ENCODE measurements at regions not wholly inside any gene's neighbourhood (a gene's known extent, or its start where the extent isn't known, plus 50 kb on each side); places are given as distances from the start of the nearest gene placed in this dataset.

- TF ChIP-seq E2F5 (CRISPR knock-in tag; IDR thresholded peaks at IDR 0.05) (no peak), JUN (CRISPR knock-in tag; IDR thresholded peaks at IDR 0.05) (no peak), ATF6 (CRISPR knock-in tag; IDR thresholded peaks at IDR 0.05) (no peak), ZNF423 (CRISPR knock-in tag; IDR thresholded peaks at IDR 0.05) (no peak), TEAD1 (CRISPR knock-in tag; IDR thresholded peaks at IDR 0.05) (no peak)
These were observed 335.1 kb downstream of the BMPER start (continued) for GRCh38 chr7:34240417-34240816.

GRCh38 chr7:34242391-34242790 is 337.1 kb downstream of the BMPER start:
- H3K36me3 Mint-ChIP-seq = no peaks in the 10 kb centered on the region
- H3K27me3 Mint-ChIP-seq (ENCODE audit: low read depth) = no peaks in the 10 kb centered on the region; the same call in 1 of the 2 replicates
- CTCF ChIA-PET = no interaction called here
- H3K4me1 Mint-ChIP-seq = peaks cover 6% of the 10 kb centered on the region
- POLR2A ChIA-PET = no interaction called here
- no peak overlapping the region for H3K27ac Mint-ChIP-seq
- no peak for DNase-seq (ENCODE audit: low spot score)
- TF ChIP-seq FOXP4 (CRISPR knock-in tag; IDR thresholded peaks at IDR 0.05) (no peak), ETV6 (CRISPR knock-in tag; IDR thresholded peaks at IDR 0.05) (no peak), TEAD1 (CRISPR knock-in tag; IDR thresholded peaks at IDR 0.05) (no peak), RORB (CRISPR knock-in tag; IDR thresholded peaks at IDR 0.05) (no peak), STAT6 (CRISPR knock-in tag; conservative IDR thresholded peaks at IDR 0.05; ENCODE audit: low read depth) (no peak), TCF7 (CRISPR knock-in tag; IDR thresholded peaks at IDR 0.05; ENCODE audit: low read depth) (no peak), FOXP1 (CRISPR knock-in tag; IDR thresholded peaks at IDR 0.05; ENCODE audit: borderline replicate concordance) (no peak), ATF3 (CRISPR knock-in tag; conservative IDR thresholded peaks at IDR 0.05) (no peak), OVOL2 (CRISPR knock-in tag; IDR thresholded peaks at IDR 0.05; ENCODE audit: borderline replicate concordance) (no peak), EMX1 (CRISPR knock-in tag; IDR thresholded peaks at IDR 0.05) (no peak), CREM (CRISPR knock-in tag; IDR thresholded peaks at IDR 0.05) (no peak), AR (CRISPR knock-in tag; IDR thresholded peaks at IDR 0.05) (no peak)
- no peak overlapping the region for H3K4me3 Mint-ChIP-seq
- no peak for ATAC-seq
- H3K9me3 Mint-ChIP-seq = peaks cover 5% of the 10 kb centered on the region
